ENCODE measurements at regions not wholly inside any gene's neighbourhood (a gene's known extent, or its start where the extent isn't known, plus 50 kb on each side); places are given as distances from the start of the nearest gene placed in this dataset.

- no peak for ATAC-seq (replicated peaks)
- Mint-ChIP-seq H3K4me1 (no peaks in the 10 kb centered on the region), H3K9me3 (no peaks in the 10 kb centered on the region)
Observed at GRCh38 chr6:134729561-134729960, 220.3 kb downstream of the ALDH8A1 start.

DNA sequence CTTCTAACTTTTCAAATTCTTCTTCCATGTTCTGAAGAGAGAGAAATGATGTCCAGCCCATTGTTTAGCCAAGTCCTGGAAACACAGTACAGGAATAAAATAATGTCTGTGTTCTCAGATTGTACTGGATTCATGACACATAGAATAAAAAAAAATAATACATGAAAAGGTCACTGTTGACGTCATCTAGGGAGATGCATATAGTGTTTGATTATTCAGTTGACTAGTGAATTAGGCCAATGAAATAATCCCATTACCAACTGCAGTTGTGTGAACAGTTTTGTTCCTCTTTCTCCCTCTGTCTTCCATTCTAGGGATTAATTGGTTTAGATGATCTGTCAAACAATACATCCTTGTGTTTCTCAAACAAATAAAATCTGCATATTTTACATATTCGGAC, 222.8 kb downstream of the ALDH8A1 start:
- Mint-ChIP-seq H3K36me3 (ENCODE audit: low read depth) (no peaks in the 10 kb centered on the region), H3K27me3 (peaks cover 23% of the 10 kb centered on the region)

More at GRCh38 chr6:134729561-134729960, 220.3 kb downstream of the ALDH8A1 start:
- peaks cover 23% of the 10 kb centered on the region for H3K27me3 Mint-ChIP-seq
- H3K27ac Mint-ChIP-seq, result no peak overlapping the region
- H3K36me3 Mint-ChIP-seq (ENCODE audit: low read depth), result no peaks in the 10 kb centered on the region
- H3K4me3 Mint-ChIP-seq, result no peak overlapping the region

GRCh38 chr6:134725590-134725989, 224.3 kb downstream of the ALDH8A1 start:
- no peak overlapping the region for H3K4me3 Mint-ChIP-seq
- H3K27me3 Mint-ChIP-seq, result peaks cover 20% of the 10 kb centered on the region
- H3K27ac Mint-ChIP-seq, result no peak overlapping the region
- H3K36me3 Mint-ChIP-seq (ENCODE audit: low read depth), result no peaks in the 10 kb centered on the region
- no peaks in the 10 kb centered on the region for H3K9me3 Mint-ChIP-seq
- H3K4me1 Mint-ChIP-seq, result no peaks in the 10 kb centered on the region
- ATAC-seq (replicated peaks), result no peak

More for the DNA sequence above, 222.8 kb downstream of the ALDH8A1 start:
- Mint-ChIP-seq H3K4me1 (no peaks in the 10 kb centered on the region), H3K27ac (no peak overlapping the region), H3K4me3 (no peak overlapping the region), H3K9me3 (no peaks in the 10 kb centered on the region)
- ATAC-seq (replicated peaks), result no peak

DNA sequence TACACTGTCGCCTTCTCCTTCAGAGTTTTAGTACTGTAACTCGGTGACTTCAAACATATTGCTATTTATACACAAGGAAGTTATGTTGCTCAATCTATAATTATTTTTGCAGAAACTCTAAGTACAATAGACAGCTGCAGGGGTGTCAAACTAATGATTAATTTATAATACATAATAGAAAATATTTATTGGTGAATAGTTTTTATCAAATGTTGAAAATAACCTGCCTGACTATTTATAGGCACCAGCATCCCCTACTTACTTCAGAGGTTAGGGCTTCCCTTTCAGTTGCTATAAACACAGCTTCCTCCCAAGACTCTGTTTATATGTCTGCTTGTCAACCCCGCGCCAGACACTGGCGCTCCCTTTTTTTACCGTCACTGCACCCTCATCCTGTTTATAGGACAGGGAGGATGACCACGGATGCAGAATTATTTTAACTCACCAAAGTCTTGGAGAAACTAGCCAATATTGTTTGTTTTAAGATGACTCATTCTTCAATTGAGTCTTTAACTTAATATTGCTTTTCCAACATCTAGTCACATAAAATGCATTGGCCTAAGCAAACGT, 225.0 kb downstream of the ALDH8A1 start:
- Mint-ChIP-seq H3K9me3 (no peaks in the 10 kb centered on the region), H3K27me3 (peaks cover 20% of the 10 kb centered on the region), H3K4me3 (no peak overlapping the region), H3K27ac (no peak overlapping the region), H3K36me3 (ENCODE audit: low read depth) (no peaks in the 10 kb centered on the region), H3K4me1 (no peaks in the 10 kb centered on the region)
- no peak for ATAC-seq (replicated peaks)

DNA sequence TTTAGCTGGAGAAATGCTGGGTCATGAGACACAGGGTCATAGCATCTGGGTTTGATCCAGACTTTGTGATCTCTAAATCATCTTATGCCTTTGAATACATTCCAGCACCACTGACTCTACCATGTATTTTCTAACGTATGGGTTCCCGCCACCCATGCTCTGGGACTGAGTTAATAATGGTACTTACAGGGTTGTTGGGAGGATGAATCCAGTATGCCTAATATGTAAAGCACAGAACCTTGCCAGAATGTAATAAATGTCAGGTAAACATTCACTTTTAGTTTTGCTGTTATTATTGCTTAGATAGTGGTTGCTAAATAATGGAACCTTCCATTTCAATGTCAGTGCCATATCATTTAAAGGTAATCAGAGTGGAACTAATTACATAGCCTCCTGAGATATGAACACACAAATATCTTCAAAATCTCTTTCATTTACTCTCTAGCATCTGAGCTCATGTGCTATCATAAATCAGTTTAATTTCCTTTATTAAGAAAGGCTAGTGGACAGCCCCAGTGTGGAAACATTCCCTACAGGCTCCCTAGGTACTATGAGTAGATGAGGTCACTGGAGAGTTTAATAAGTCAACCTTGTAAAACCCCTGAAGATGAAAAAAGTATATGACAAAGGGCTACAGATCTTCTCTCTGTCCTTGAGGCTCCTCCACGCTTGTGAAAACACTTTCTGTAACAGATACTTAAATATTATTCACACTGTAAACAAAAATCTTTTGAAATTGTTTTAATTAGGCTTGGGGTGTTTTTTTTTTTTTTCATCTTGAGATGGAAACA, 226.6 kb downstream of the ALDH8A1 start:
- Mint-ChIP-seq H3K9me3 (no peaks in the 10 kb centered on the region), H3K27ac (no peak overlapping the region), H3K36me3 (ENCODE audit: low read depth) (no peaks in the 10 kb centered on the region), H3K27me3 (peaks cover 20% of the 10 kb centered on the region), H3K4me1 (no peaks in the 10 kb centered on the region), H3K4me3 (no peak overlapping the region)
- ATAC-seq (replicated peaks), result no peak

- Mint-ChIP-seq H3K27me3 (peaks cover 15% of the 10 kb centered on the region), H3K4me3 (no peak overlapping the region), H3K9me3 (no peaks in the 10 kb centered on the region), H3K4me1 (no peaks in the 10 kb centered on the region), H3K36me3 (ENCODE audit: low read depth) (no peaks in the 10 kb centered on the region), H3K27ac (no peak overlapping the region)
- no peak for ATAC-seq (replicated peaks)
Observed at GRCh38 chr6:134722200-134722870, 227.6 kb downstream of the ALDH8A1 start.

DNA sequence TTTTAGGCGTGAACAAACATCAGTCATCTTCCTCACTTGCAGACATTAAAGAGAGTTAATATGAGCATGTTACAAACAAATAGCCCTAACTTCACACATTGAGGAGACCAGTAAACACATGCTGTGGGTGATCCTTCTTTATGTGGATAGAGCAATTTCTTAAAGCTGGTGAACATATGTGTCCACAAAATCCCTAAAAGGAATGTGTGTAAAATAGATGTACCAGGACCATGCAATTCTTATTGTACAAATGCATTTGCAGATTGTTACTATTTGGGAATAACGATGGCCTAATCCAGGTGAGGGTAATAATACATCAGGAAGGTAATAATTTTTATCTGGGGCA, 228.9 kb downstream of the ALDH8A1 start:
- Mint-ChIP-seq H3K27ac (no peak overlapping the region), H3K36me3 (ENCODE audit: low read depth) (no peaks in the 10 kb centered on the region), H3K4me1 (no peaks in the 10 kb centered on the region), H3K9me3 (no peaks in the 10 kb centered on the region), H3K4me3 (no peak overlapping the region), H3K27me3 (peaks cover 8% of the 10 kb centered on the region)
- ATAC-seq (replicated peaks), result no peak

GRCh38 chr6:134720353-134721059, 229.4 kb downstream of the ALDH8A1 start:
- ATAC-seq (replicated peaks), result no peak
- H3K4me1 Mint-ChIP-seq, result no peaks in the 10 kb centered on the region
- H3K9me3 Mint-ChIP-seq, result no peaks in the 10 kb centered on the region
- no peak overlapping the region for H3K27ac Mint-ChIP-seq
- H3K4me3 Mint-ChIP-seq, result no peak overlapping the region
- peaks cover 2% of the 10 kb centered on the region for H3K27me3 Mint-ChIP-seq
- no peaks in the 10 kb centered on the region for H3K36me3 Mint-ChIP-seq (ENCODE audit: low read depth)

DNA sequence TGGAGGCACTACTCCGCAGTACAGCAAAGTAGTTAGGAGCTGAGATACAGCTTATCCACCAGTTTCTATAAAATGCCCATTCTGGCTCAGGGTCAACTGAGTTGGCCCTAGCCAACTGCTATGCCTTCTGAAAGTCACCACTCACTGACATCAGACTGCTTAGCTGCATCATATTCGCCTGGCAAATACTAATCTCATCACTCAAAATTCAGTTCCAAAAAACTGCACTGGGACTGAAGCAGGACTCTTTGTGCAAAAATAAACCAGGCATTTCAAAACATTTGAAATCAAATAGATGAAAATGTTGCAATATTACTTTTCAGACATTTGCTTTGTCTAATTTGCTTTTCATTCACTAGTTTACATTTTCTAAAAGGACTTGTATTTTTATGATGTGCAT, 230.0 kb downstream of the ALDH8A1 start:
- no peaks in the 10 kb centered on the region for H3K9me3 Mint-ChIP-seq
- no peak overlapping the region for H3K4me3 Mint-ChIP-seq
- no peaks in the 10 kb centered on the region for H3K36me3 Mint-ChIP-seq (ENCODE audit: low read depth)
- ATAC-seq (replicated peaks), result no peak
- H3K27ac Mint-ChIP-seq, result no peak overlapping the region
- H3K27me3 Mint-ChIP-seq, result no peaks in the 10 kb centered on the region
- no peaks in the 10 kb centered on the region for H3K4me1 Mint-ChIP-seq

DNA sequence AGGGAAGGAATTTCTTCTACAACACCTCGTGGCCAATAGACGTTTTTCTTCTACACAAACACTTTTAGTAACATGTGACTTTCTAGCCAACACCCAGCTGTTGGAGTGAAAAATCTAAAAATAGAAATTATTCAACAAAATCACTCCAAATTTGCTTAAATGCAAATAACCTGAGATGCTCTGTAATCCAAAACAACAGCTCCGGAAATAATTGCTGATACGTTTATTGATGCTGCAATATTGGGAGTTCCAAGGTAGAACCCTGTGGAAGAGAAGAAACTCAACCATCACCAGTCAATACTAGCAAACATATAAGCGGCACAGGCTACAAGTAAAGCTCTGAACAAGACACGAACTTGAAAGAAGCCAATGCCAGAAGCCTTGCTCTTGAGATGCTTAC, 230.6 kb downstream of the ALDH8A1 start:
- ATAC-seq (replicated peaks), result no peak
- no peak overlapping the region for H3K27ac Mint-ChIP-seq
- no peak overlapping the region for H3K4me3 Mint-ChIP-seq
- H3K27me3 Mint-ChIP-seq, result peaks cover 4% of the 10 kb centered on the region
- H3K9me3 Mint-ChIP-seq, result no peaks in the 10 kb centered on the region
- H3K36me3 Mint-ChIP-seq (ENCODE audit: low read depth), result no peaks in the 10 kb centered on the region
- peaks cover 2% of the 10 kb centered on the region for H3K4me1 Mint-ChIP-seq

DNA sequence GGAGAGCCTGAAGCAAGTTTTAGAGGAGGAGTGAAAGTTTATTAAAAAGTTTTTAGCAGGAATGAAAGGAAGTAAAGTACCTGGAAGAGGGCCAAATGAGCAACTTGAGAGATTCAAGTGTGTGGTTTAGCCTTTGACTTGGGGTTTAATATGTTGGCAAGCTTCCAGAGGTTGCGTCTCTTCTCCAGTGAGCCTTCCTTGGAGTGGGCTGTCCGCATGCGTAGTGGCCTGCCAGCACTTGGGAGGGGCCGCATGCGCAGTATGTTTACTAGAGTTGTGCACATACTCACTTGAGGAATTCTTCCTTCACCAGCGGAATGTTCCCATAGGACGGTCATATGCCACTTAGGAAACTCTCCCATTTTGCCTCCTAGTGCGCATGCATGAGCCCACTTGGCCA, 235.2 kb downstream of the ALDH8A1 start:
- Mint-ChIP-seq H3K4me1 (peaks cover 4% of the 10 kb centered on the region), H3K27me3 (peaks cover 18% of the 10 kb centered on the region), H3K27ac (no peak overlapping the region), H3K9me3 (no peaks in the 10 kb centered on the region), H3K4me3 (no peak overlapping the region), H3K36me3 (ENCODE audit: low read depth) (no peaks in the 10 kb centered on the region)
- no peak for ATAC-seq (replicated peaks)

- Mint-ChIP-seq H3K4me3 (no peak overlapping the region), H3K27me3 (peaks cover 18% of the 10 kb centered on the region), H3K27ac (no peak overlapping the region), H3K36me3 (ENCODE audit: low read depth) (no peaks in the 10 kb centered on the region), H3K4me1 (peaks cover 4% of the 10 kb centered on the region), H3K9me3 (no peaks in the 10 kb centered on the region)
- ATAC-seq (replicated peaks), result no peak
Observed at GRCh38 chr6:134714113-134714512, 235.8 kb downstream of the ALDH8A1 start.

DNA sequence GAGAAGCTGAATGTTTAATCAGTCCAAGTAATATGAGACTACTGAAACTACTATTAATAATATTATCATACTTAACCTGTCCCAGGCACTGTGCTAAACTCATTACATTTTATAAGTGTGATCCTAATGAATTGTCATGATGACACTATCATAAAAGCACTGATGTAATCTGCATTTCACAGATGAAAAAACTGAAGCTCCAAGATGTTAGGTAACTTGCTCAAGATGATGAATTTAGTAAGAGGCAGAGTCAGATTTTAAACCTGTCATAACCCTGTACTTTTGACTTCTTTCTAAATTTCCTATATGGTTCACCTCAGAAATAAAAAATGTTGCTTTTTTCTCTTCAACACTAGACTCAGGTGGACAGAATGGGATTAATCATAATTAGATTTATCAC, 237.6 kb downstream of the ALDH8A1 start:
- Mint-ChIP-seq H3K27ac (no peak overlapping the region), H3K4me3 (no peak overlapping the region), H3K9me3 (no peaks in the 10 kb centered on the region), H3K4me1 (peaks cover 4% of the 10 kb centered on the region), H3K36me3 (ENCODE audit: low read depth) (no peaks in the 10 kb centered on the region), H3K27me3 (peaks cover 19% of the 10 kb centered on the region)
- no peak for ATAC-seq (replicated peaks)

GRCh38 chr6:134708079-134708478, 241.8 kb downstream of the ALDH8A1 start:
- no peaks in the 10 kb centered on the region for H3K36me3 Mint-ChIP-seq (ENCODE audit: low read depth)
- H3K9me3 Mint-ChIP-seq, result no peaks in the 10 kb centered on the region
- H3K27me3 Mint-ChIP-seq, result peaks cover 24% of the 10 kb centered on the region
- H3K4me1 Mint-ChIP-seq, result no peaks in the 10 kb centered on the region
- H3K4me3 Mint-ChIP-seq, result no peak overlapping the region
- ATAC-seq (replicated peaks), result no peak
- no peak overlapping the region for H3K27ac Mint-ChIP-seq

All from activated T-helper 17 cell treated with anti-CD3 and anti-CD28 coated beads, Interleukin-2, amount 50 U/mL, for 72 hours (primary cell).